WTC11 (cell line): ENCODE measurements at regions not wholly inside any gene's neighbourhood (a gene's known extent, or its start where the extent isn't known, plus 50 kb on each side); places are given as distances from the start of the nearest gene placed in this dataset.

Source experiments
- ATAC-seq: fragments of 200-7000 bp; cut with Tn5 transposase; 2 replicates; pipeline ENCODE4 v1.10.0; 2021; ENCODE audit warnings: mild to moderate bottlenecking, moderate library complexity
- CTCF ChIA-PET: fragments of 300-600 bp; sonication (Branson Sonifier 250); formaldehyde crosslinking; loops from one replicate; lab custom pipeline; 2021; ENCODE audit warnings: antibody characterized with exemption; lab: Charles Lee
- POLR2A ChIA-PET: fragments of 350-600 bp; sonication (Branson Sonifier 250); formaldehyde crosslinking; loops from one replicate; lab custom pipeline; 2021; ENCODE audit warnings: antibody characterized with exemption; lab: Charles Lee
- DNase-seq: peaks from one replicate; pipeline ENCODE4 v3.0.0; 2021; ENCODE audit warnings: low spot score
- H3K27ac Mint-ChIP-seq: 2 replicates; pipeline ENCODE4 v1.8.0; 2021; ENCODE audit warnings: mixed read lengths
- H3K27me3 Mint-ChIP-seq: 2 replicates; pipeline ENCODE4 v1.8.0; 2021; ENCODE audit warnings: low read depth, mild to moderate bottlenecking, moderate library complexity, mixed read lengths
- H3K36me3 Mint-ChIP-seq: 2 replicates; pipeline ENCODE4 v1.8.0; 2021; ENCODE audit warnings: mixed read lengths
- H3K4me1 Mint-ChIP-seq: 2 replicates; pipeline ENCODE4 v1.8.0; 2022; ENCODE audit warnings: mixed read lengths
- H3K4me3 Mint-ChIP-seq: 2 replicates; pipeline ENCODE4 v1.8.0; 2021; ENCODE audit warnings: mild to moderate bottlenecking, moderate library complexity, mixed read lengths
- H3K9me3 Mint-ChIP-seq: 2 replicates; pipeline ENCODE4 v1.8.0; 2021; ENCODE audit warnings: mixed read lengths
- ATF3 ChIP-seq: sonication (generic); formaldehyde crosslinking; conservative IDR thresholded peaks from 2 replicates; pipeline ENCODE4 v1.8.1; 2022; ENCODE audit warnings: mild to moderate bottlenecking, missing genetic modification reagents
- CTCF ChIP-seq: fragments of 200-600 bp; IDR thresholded peaks from 2 replicates; pipeline ENCODE4 v1.8.0; 2022; ENCODE audit warnings: antibody characterized with exemption
- ETV6 ChIP-seq: sonication (generic); formaldehyde crosslinking; IDR thresholded peaks from 2 replicates; pipeline ENCODE4 v1.8.1; 2022; ENCODE audit warnings: mild to moderate bottlenecking, missing genetic modification reagents
- FOXK1 ChIP-seq: sonication (generic); formaldehyde crosslinking; IDR thresholded peaks from 2 replicates; pipeline ENCODE4 v1.8.0; 2022; ENCODE audit warnings: mild to moderate bottlenecking, moderate library complexity, missing genetic modification reagents
- FOXP1 ChIP-seq: sonication (generic); formaldehyde crosslinking; IDR thresholded peaks from 2 replicates; pipeline ENCODE4 v1.8.0; 2022; ENCODE audit warnings: missing genetic modification reagents, mild to moderate bottlenecking, moderate library complexity, borderline replicate concordance
- GABPB1 ChIP-seq: sonication (generic); formaldehyde crosslinking; IDR thresholded peaks from 2 replicates; pipeline ENCODE4 v1.8.1; 2023; ENCODE audit warnings: mild to moderate bottlenecking, missing genetic modification reagents
- HMGA2 ChIP-seq: fragments of 250-450 bp; sonication (Bioruptor Pico); IDR thresholded peaks from 2 replicates; pipeline ENCODE4 v1.4.0; 2021; ENCODE audit warnings: mild to moderate bottlenecking, moderate library complexity
- KAT7 ChIP-seq: sonication (generic); formaldehyde crosslinking; IDR thresholded peaks from 2 replicates; pipeline ENCODE4 v1.8.1; 2023; ENCODE audit warnings: missing genetic modification reagents, mild to moderate bottlenecking, borderline replicate concordance
- TEAD1 ChIP-seq: sonication (generic); formaldehyde crosslinking; IDR thresholded peaks from 2 replicates; pipeline ENCODE4 v1.8.0; 2022; ENCODE audit warnings: mild to moderate bottlenecking, missing genetic modification reagents
- TEAD4 ChIP-seq: sonication (generic); formaldehyde crosslinking; IDR thresholded peaks from 2 replicates; pipeline ENCODE4 v1.8.0; 2022; ENCODE audit warnings: mild to moderate bottlenecking, missing genetic modification reagents
- ZNF317 ChIP-seq: sonication (generic); formaldehyde crosslinking; IDR thresholded peaks from 2 replicates; pipeline ENCODE4 v1.8.1; 2023; ENCODE audit warnings: low read depth, mild to moderate bottlenecking, moderate library complexity, missing genetic modification reagents, borderline replicate concordance
- ZNF396 ChIP-seq: fragments of 250-450 bp; sonication (Bioruptor Pico); IDR thresholded peaks from 2 replicates; pipeline ENCODE4 v1.8.0; 2021; ENCODE audit warnings: mild to moderate bottlenecking, moderate library complexity, borderline replicate concordance
- ZNF423 ChIP-seq: fragments of 250-450 bp; sonication (Bioruptor Pico); IDR thresholded peaks from 2 replicates; pipeline ENCODE4 v2.1.2; 2022; ENCODE audit warnings: mild to moderate bottlenecking, moderate library complexity
- ZNF512 ChIP-seq: sonication (generic); formaldehyde crosslinking; IDR thresholded peaks from 2 replicates; pipeline ENCODE4 v1.8.1; 2022; ENCODE audit warnings: missing genetic modification reagents, borderline replicate concordance
- ZNF532 ChIP-seq: fragments of 250-450 bp; sonication (Bioruptor Pico); IDR thresholded peaks from 2 replicates; pipeline ENCODE4 v1.9.0; 2021; ENCODE audit warnings: mild to moderate bottlenecking, borderline replicate concordance

- TF ChIP-seq ZNF532 (CRISPR knock-in tag) (no peak), ETV6 (no peak), ATF3 (CRISPR knock-in tag) (no peak), FOXK1 (no peak), ZNF512 (CRISPR knock-in tag) (no peak), TEAD4 (CRISPR knock-in tag) (no peak), ZNF423 (CRISPR knock-in tag) (no peak), ZNF396 (no peak), CTCF (no peak)
Measured at GRCh38 chr1:229063154-229063773, 207.6 kb upstream of the RAB4A start (continued).

GRCh38 chr1:229064320-229065168, 206.4 kb upstream of the RAB4A start:
- Mint-ChIP-seq H3K27me3 (no peaks in the 10 kb centered on the region), H3K4me3 (no peak overlapping the region), H3K27ac (no peak overlapping the region), H3K4me1 (peaks cover 11% of the 10 kb centered on the region), H3K9me3 (no peaks in the 10 kb centered on the region), H3K36me3 (no peaks in the 10 kb centered on the region)
- no peak for ATAC-seq
- TF ChIP-seq GABPB1 (CRISPR knock-in tag) = 0 out of 2 replicates have a peak, but pooled peaks have one; percentile 36
- no peak for TF ChIP-seq KAT7 (CRISPR knock-in tag)
- POLR2A ChIA-PET = no interaction called here
- no peak for DNase-seq
- CTCF ChIA-PET = no interaction called here

- Mint-ChIP-seq H3K36me3 (no peaks in the 10 kb centered on the region), H3K9me3 (no peaks in the 10 kb centered on the region), H3K4me3 (no peak overlapping the region), H3K4me1 (peaks cover 9% of the 10 kb centered on the region), H3K27me3 (no peaks in the 10 kb centered on the region), H3K27ac (no peak overlapping the region)
- no peak for ATAC-seq
- ChIA-PET CTCF (no interaction called here), POLR2A (no interaction called here)
- TF ChIP-seq ZNF317 (no peak), FOXP1 (CRISPR knock-in tag) (no peak), TEAD1 (CRISPR knock-in tag) (no peak), ZNF532 (CRISPR knock-in tag) (no peak), HMGA2 (CRISPR knock-in tag) (no peak)
- DNase-seq = no peak
Measured at GRCh38 chr1:229065613-229066012, 205.3 kb upstream of the RAB4A start.
